Fibroblast of peridontal ligament (primary cell): ENCODE measurements at regions not wholly inside any gene's neighbourhood (a gene's known extent, or its start where the extent isn't known, plus 50 kb on each side); places are given as distances from the start of the nearest gene placed in this dataset.
"Not testable (repeated sequence)": the region's sequence is repeated elsewhere in the genome, so short reads cannot be mapped to it uniquely, and the experiment has no call there.

ENCODE experiments used
- DNase-seq: peaks from one replicate; pipeline ENCODE4 v3.0.0-alpha.2; 2010; ENCODE audit errors: extremely low read depth

DNA sequence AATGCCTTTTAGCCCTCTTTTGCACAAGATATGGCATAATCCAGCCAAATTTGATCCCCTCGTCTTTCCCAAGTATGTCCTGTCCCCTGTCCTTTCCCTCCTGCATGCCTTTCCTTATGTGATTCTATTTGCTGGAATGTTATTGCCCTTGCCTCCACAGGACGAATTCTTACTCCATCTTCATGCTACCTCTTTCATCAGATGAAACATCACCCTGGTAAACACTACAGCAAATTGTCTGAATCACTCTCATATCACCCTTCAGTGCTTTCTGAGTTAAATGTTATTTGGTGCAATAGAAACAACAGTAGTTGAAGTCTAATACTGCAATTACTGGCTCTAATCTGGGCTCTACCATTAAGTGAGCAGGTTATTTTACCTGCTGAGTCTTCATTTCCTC lies 52.2 kb upstream of the FAT1 start:
- no peak for DNase-seq

DNA sequence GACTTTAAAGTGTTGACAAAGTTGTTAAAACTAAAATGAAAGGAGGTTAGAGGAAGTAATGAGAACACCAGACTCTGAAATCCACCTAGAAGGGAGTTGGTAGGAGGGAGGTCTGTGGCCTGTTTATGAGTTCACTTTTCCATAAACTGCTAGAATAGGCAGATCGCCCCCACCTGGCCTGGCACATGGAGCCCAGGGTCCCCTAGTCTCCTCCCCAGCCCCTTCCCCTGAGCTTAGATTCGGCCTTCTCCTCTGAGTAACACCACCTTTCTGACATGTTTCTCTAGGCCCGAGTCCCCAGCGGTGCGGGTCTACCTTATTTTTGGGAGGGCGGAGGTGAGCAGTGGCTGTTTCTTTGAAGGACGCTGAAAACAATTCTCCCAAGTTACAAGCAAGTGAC lies 54.5 kb upstream of the FAT1 start:
- DNase-seq, result no peak

DNA sequence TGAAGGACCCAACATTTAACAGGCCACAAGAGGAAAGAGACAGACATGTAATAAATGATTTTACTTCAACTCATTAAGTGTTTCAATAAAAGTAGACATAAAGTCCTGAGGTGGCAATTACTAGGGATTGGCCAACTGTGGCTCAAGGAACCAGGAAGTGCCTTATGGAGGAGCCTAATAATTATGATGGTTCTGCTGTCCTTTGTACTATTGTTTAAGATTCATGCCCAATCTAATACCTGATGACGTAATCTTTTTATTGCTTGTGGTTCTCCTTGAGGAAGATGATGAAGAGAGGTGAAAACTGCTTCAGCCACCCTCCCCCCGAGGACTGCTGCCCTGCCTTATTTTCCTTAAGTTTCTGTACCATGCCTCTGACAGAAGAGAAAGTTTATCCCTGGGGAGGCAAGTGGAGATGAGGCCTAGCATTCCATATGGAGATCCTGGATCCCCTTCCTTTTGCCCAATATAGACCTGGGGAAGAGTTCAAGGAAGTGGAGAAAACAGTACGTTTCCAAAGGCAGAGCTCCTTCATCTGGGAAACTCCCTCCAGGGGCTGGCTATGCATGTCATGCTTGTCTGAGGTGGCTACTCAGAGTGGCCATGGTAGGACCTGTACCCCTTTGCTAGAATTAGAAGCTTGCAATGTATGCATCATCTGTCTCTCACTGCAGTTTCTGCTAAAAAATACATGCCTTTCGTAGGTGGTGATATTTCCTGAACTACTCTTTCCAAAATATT lies 56.8 kb upstream of the FAT1 start:
- DNase-seq, result no peak

DNA sequence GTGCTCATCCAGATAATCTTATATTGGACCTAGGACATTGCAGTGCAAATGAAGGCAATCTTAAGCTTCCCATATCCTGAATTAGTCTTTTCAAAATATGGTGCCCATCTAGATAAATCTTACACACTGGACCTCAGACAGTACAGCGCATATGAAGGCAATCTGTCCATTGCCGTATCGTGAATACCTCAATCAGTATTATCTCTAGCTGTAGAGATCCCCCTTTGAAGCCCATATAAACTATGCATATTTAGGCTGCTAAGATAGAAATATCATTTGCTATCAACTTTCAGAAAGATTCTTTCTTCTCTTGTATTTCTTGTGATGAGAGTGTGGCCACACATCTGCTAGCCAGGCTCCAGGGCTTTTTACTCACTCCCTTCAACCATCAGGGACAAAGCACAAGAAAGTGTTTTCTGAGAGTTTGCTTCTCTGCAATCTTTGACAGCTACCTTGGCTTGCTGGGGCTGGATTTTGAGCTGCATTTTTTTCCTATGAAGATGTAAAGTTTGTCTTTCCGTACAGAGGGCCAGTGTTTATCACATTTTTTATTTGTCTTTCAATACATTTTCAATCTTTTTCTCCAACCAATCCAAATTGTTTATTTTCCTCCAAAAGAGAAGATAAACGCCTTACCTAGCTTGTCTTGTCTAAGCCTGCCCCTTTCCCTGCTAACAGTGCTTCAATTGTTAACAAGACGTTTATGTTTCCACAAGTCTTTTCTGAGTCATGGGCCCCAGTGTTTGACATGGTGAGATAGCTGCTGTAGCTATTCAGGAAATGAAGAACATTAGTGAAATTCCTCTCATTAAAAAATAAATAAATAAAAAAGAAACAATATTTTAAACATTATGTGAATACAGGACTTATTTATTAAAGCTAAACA lies 57.6 kb upstream of the FAT1 start:
- peak; percentile 26 for DNase-seq

DNA sequence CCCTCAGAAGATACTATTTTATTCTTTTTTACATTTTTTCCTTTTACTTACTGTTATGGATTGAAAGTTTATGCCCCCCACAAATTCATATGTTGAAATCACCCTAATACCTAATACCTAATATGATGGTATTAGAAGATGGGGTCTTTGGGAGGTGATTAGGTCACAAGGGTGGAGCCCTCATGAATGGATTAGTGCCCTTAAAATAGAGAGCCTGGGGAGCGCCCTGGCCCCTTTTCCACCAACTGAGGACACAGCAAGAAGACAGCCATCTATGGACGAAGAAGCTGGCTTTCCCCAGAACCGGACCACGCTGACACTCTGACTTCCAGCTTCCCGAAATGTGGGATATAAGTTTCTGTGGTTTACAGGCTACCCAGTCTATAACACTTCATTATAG lies 58.6 kb upstream of the FAT1 start:
- DNase-seq, result no peak

DNA sequence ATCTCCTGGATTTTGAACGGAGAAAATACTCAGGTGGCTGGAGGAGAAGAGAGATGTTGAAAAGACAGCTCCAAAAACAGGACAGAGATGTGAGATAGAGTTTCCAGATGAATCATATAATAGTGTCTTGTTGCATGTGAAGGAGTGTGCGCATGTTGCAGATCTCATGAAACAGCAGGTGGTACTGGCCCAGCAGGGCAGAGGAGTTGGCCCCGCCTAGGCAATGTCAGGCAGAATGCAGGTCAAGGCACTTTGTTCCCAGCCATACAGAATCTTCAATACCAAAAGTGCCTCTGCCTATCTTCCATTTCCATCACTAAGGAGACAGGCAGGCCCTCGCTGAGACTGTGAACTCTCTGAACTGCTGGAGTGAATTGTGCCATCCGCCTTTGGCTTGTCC lies 63.9 kb upstream of the FAT1 start:
- DNase-seq, result no peak

DNA sequence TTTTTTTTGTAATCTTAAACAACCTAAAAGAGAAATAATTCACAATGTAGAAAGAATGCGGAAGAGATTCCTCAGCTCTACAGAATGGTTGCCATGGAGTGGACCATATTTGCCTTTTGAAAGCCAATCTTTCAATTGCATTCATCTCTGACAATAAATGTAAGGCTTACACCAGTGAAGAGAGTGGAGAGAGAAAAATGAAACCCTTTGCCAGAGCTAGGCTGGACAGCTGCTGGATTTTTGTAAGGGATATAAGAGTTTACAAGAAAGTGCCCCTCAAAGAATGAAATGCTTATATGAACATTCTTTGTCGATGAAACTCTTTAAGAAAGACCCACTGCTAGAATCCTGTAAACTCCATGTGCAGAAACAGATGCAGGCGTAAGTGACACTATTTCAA lies 66.0 kb upstream of the FAT1 start:
- peak; percentile 71 for DNase-seq

DNA sequence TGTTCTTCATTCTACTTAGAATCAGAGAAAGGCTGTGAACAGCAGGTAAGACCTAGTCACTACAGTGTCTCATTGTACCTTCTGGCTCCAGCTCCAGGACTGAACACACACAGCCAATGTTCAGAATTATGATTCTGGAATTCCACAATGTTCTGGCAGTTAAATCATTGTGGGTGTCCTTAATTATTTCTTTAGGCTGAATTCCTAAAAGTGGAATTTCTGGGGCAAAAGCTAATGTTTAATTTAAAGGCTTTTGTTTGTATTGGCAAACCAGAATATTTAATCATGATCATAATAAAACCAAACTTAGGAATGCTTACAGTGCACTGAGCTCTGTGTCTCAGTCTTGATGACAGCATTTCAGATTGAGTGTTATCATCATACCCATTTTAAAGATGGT lies 67.0 kb upstream of the FAT1 start:
- peak; percentile 53 for DNase-seq

DNA sequence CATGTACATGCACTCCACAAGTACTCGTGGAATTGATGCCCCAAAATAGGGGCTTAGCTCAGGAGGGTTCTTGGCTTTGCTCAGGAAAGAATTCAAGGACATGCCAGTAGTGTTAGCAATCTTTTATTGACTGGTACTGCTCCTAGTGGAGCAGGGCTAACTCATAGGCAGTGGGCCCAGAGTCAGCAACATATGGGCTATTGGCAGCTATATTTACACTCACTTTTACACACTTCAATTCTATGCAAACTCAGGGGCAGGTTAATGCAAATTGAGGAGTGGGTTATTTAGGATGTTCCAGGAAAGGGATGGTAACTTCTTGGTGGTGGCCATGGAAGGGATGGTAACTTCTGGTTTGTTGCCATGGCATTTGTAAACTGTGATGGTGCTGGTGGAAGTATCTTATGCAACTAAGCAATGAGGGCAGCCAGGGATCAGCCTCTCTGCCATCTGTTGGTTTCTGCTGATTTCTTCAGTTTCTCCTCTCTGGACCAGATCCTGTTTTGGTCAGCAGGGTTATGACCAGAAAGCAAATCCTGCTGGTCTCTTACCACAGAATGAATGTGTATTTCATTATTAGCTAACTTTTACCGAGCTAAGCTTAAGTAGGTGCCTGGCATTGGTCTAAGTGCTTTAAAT lies 69.2 kb upstream of the FAT1 start:
- DNase-seq, result peak; percentile 97

DNA sequence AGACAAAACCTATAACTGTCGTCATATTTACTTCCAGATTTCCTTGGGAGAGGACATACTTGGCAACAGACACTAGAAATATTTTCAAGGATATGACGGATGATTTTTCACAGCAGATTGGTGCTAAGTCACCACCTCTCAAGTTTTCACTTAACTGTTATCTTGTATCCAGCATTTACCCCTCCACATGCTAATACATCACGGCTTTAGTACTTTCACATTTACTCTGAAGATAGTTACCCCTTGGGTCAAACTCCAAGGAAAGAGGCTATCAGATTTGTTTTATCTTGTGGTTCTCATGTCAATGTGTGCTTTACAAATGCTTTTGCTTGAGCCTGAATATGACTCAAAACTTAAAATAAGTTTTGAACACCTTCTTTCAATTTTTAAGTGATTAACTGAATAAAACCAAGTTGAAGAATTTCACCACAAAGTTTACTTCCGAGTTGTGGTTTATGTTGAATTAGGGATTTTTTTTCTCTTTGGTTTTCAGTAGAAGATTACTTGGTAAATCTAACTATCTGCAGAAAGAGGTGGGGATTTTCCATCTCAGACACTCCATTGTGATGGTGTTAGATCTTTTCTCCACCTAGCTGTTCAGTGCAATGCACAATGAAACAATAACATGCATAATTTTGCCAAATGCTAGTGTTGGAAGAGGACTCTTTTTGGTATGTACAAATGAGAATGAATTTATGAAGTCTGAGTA lies 75.4 kb upstream of the FAT1 start:
- peak; percentile 47 for DNase-seq

DNA sequence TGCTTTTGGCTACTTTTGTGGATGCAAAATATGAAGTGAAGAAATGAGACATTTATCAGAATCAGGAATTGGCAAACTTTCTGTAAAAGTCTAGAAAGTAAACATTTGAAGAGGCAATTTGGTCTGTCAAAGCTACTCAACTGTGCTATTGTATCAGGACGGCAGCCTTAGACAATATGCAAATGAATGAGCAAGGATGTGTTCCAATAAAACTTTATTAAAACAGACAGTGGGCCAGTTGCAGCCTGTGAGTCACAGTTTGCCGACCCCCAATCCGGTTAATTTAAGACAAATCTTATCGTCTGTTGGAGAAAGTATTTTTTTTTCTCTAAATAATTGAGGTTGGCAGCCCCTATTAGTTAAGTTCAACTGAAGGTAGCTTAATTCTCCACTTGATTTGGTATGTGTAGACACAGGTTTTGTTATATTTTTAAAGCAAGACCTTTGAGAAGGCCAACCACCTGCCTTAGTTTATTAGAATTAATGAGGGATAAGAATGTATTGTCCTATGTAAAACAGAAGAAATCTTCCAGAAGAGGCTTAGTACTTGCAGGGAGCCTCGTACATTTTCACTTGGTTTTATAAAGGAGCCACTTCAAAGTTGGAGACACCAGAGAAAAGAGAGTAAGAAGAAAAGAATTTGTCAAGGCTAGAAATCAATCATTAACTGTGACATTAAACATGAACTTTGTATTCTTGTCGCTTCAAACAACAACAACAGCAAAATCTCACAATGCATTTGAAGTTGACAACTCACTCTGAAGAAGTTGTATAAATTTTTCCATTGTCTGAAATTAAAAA lies 81.6 kb upstream of the FAT1 start:
- no peak for DNase-seq

DNA sequence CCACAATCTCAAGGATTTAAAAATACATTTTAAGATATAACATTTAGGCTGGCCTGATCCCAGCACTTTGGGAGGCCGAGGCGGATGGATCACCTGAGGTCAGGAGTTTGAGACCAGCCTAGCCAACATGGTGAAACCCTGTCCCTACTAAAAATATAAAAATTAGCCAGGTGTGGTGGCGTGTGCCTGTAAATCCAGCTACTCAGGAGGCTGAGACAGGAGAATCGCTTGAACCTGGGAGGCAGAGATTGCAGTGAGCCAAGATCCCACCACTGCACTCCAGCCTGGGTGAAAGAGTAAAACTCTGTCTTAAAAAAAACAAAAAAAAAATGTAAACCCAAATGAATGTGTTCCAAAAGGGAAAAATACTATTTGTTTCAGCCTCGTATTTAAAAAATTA lies 82.3 kb upstream of the FAT1 start:
- not testable (repeated sequence) for DNase-seq

DNA sequence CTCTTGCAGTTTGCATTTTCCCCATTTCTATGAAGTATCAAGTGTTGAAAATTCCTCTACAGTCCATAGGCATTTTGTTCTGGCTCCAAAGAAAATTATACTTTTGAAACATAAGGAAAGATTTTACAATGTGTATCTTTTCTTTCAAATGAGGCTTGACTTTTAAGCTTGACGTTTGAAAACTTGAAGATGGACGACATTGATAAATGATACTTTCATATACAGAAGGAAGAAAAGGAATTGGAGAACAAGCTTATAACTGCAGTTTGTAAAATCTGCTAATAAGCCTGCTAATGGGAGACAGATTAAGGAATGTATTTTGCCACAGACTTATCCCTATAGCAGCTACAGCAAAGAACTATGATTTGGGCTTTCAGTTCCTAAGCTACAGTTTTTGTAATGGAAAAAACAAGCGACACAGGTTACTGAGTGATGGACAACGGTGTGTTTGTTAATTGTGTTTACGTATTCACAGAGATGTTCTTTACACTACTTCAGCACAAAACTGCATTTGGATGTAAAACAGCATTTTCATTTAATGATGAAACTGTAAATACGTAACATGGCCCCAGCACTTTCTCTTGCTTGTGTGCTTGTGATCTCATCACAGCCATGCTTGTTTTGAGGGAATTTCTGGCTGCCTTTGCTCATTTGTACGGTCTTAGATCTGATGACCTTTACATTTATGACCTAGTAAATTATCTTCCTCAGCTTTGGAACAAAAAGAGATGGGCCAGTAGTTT lies 83.2 kb upstream of the FAT1 start:
- no peak for DNase-seq

DNA sequence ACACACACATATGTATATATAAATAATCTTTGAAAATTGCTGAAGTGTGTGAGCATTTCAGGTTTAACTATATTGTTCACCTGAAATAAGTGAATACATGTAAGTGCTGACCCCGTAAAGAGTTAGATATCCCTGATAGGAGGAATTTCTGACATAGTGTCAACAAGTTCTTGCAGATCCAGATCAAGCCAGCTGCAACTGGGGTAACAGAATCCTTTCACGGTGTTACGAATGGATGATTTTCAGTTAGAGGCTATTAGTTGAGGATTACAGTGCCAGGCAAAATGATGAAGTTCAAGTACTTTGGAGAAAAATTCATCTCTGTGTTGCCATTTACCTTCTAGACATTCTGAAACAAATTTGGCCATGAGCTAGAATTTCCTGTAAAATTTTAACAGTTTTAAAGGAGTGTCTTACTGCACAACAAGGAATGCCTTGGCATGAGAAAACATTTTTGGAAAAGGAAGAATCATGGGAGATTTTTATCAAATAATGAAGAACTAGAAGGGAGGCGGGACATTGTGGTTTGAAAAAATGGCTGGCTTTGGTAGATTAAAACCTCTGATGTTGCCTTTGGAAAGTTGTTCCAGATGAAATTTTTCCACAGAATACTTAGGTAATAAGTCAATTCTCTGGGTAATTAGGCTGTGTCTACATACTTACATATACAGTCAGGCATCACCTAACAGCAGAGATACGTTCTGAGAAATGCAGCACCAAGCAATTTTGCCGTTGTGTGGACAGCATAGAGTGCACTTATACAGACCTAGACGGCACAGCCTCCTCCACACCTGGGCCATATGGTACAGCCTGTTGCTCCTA lies 84.4 kb upstream of the FAT1 start:
- peak; percentile 85 for DNase-seq

DNA sequence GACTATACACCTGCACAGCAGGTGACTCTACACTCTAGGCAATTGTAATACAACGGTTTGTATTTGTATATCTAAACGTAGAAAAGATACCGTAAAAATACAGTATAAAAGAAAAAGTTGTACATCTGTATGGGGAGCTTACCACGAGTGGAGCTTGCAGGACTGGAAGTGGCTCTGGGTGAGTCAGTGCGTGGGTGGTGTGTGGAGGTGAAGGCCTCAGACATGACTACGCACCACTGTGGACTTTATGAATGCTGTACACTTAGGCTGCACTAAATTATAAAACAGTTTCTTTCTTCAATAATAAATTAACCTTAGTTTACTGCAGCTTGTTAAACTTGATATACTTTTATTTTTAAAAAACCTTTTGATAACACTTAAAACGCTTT lies 85.0 kb upstream of the FAT1 start:
- peak; percentile 68 for DNase-seq

DNA sequence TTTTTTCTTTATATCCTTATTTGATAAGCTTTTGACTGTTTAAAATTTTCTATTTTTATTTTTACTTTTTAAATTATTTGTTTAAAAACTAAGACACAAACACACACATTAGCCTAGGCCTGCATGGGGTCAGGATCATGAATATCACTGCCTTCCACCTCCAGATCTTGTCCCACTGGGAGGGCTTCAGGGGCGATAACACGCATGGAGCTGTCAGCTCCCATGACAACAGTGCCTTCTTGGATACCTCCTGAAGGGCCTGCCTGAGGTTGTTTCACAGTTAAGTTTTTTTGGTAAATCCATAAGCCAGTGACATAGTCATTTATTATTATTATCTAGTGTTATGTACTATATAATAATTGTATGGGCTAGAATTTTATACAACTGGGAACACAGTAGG lies 85.4 kb upstream of the FAT1 start:
- no peak for DNase-seq

DNA sequence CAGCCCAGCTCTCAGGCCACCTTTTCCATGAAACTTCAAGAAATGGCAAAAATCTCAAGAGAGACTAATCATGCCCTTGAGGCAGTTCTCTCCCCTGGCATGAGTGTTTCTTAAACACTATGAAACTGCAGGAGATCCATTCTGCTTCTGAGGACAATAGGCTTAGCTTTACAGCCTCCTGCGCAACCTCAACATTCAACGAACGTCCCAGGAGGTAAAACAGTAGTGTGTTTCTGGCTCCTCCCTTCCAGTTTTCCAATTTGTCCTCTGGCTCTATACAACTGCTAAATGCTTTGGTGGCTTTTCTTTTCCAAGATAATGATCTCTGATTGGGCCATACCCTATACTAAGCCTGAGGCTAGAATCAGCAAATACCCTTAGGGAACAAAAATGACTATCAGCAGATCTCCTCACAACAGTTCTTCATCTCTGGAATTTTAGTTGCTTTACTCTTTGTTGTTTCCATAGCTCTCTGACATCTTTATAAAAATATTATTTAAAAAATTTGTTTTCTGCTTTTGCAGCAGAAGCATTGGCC lies 87.0 kb upstream of the FAT1 start:
- no peak for DNase-seq

DNA sequence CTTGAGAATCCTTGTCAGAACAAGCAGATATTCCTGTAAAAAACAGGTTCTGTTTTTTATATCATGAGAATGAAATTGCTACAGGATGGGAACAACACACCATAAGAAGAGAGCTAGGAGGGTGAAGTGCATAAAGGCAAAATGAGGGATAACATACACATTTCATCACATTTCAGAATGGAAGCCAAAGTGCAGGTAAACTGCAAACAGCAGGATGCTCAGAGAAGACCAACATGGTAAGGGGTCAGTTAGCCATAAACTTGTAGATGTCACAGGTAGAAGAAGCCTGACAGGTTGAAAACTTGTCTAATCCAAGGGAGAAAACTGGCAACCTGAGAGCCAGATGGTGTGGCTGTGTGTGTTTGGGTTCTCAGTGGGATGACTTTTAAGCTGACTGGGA lies 88.9 kb upstream of the FAT1 start:
- DNase-seq, result no peak

DNA sequence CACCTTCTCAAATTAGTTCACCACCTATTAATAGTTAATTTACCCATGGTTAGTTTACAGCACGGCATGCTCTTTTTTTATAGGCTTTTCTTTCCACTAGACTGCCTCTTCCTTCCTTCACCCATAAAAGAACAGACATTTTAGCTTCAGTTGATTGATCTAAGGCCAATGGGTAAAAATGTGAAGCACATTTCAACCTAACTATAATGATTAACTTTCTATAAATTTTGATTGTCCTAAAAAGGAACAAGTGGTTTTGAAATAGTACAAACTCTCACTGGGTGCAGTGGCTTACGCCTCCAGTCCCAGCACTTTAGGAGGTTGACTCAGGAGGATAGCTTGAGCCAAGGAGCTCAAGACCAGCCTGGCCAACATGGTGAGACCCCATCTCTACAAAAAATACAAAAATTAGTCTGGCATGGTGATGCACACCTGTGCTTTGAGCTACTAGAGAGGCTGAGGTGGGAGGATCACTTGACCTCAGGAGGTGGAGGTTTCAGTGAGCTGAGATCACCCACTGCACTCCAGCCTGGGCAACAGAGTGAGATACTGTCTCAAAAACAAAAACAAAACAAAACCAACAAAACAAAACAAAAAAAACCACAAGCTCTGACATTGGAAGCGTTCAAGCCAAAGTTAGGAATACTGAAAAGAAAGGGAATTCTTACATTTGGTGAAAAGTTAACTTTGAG lies 89.9 kb upstream of the FAT1 start:
- no peak for DNase-seq
